Type B pancreatic cell (in vitro differentiated cells): ENCODE measurements at regions not wholly inside any gene's neighbourhood (a gene's known extent, or its start where the extent isn't known, plus 50 kb on each side); places are given as distances from the start of the nearest gene placed in this dataset.

Source experiments
- DNase-seq: peaks from one replicate; pipeline ENCODE4 v3.0.0; 2021; ENCODE audit warnings: mixed read lengths; ENCODE audit not compliant: unreplicated experiment; ENCODE audit errors: extremely low spot score
- H3K27ac Mint-ChIP-seq: 2 replicates; pipeline ENCODE4 v1.8.0; 2021; ENCODE audit warnings: mild to moderate bottlenecking, mixed read lengths
- H3K27me3 Mint-ChIP-seq: 2 replicates; pipeline ENCODE4 v1.8.0; 2021; ENCODE audit warnings: mixed read lengths
- H3K36me3 Mint-ChIP-seq: 2 replicates; pipeline ENCODE4 v1.8.0; 2021; ENCODE audit warnings: mixed read lengths
- H3K4me1 Mint-ChIP-seq: one replicate; pipeline ENCODE4 v1.8.0; 2021; ENCODE audit warnings: mixed read lengths; ENCODE audit not compliant: unreplicated experiment
- H3K4me3 Mint-ChIP-seq: 2 replicates; pipeline ENCODE4 v1.8.0; 2021; ENCODE audit warnings: mild to moderate bottlenecking, mixed read lengths
- H3K9me3 Mint-ChIP-seq: 2 replicates; pipeline ENCODE4 v1.8.0; 2021; ENCODE audit warnings: mixed read lengths
- CTCF ChIP-seq: fragments of 200-600 bp; sonication (generic); conservative IDR thresholded peaks from 2 replicates; pipeline ENCODE4 v1.5.0; 2021; ENCODE audit warnings: antibody characterized with exemption, mild to moderate bottlenecking

- H3K27me3 Mint-ChIP-seq: no peaks in the 10 kb centered on the region
- no peak for TF ChIP-seq CTCF
- no peak overlapping the region for H3K27ac Mint-ChIP-seq
- no peaks in the 10 kb centered on the region for H3K36me3 Mint-ChIP-seq
- no peak for DNase-seq
- peaks cover 30% of the 10 kb centered on the region for H3K4me1 Mint-ChIP-seq
- H3K4me3 Mint-ChIP-seq: no peak overlapping the region
- H3K9me3 Mint-ChIP-seq: no peaks in the 10 kb centered on the region
Measured at GRCh38 chr5:106862450-106863193, 808.1 kb downstream of the EFNA5 start.

GRCh38 chr5:106860398-106861044, 810.2 kb downstream of the EFNA5 start:
- no peak overlapping the region for H3K4me3 Mint-ChIP-seq
- no peak overlapping the region for H3K27ac Mint-ChIP-seq
- H3K9me3 Mint-ChIP-seq: no peaks in the 10 kb centered on the region
- no peak for TF ChIP-seq CTCF
- DNase-seq: no peak
- H3K36me3 Mint-ChIP-seq: no peaks in the 10 kb centered on the region
- H3K27me3 Mint-ChIP-seq: no peaks in the 10 kb centered on the region
- H3K4me1 Mint-ChIP-seq: peaks cover 30% of the 10 kb centered on the region

GRCh38 chr5:106858616-106859015, 812.1 kb downstream of the EFNA5 start:
- Mint-ChIP-seq H3K27me3 (no peaks in the 10 kb centered on the region), H3K27ac (no peak overlapping the region), H3K9me3 (no peaks in the 10 kb centered on the region), H3K36me3 (no peaks in the 10 kb centered on the region), H3K4me1 (peaks cover 35% of the 10 kb centered on the region), H3K4me3 (no peak overlapping the region)
- TF ChIP-seq CTCF: no peak
- DNase-seq: no peak

- peaks cover 22% of the 10 kb centered on the region for H3K4me1 Mint-ChIP-seq
- no peaks in the 10 kb centered on the region for H3K36me3 Mint-ChIP-seq
- no peaks in the 10 kb centered on the region for H3K27me3 Mint-ChIP-seq
- no peak overlapping the region for H3K4me3 Mint-ChIP-seq
- H3K9me3 Mint-ChIP-seq: no peaks in the 10 kb centered on the region
- no peak for TF ChIP-seq CTCF
- no peak overlapping the region for H3K27ac Mint-ChIP-seq
- no peak for DNase-seq
Measured at GRCh38 chr5:106854922-106855321, 815.8 kb downstream of the EFNA5 start.

- no peak for DNase-seq
- no peak overlapping the region for H3K27ac Mint-ChIP-seq
- H3K9me3 Mint-ChIP-seq: no peaks in the 10 kb centered on the region
- no peaks in the 10 kb centered on the region for H3K27me3 Mint-ChIP-seq
- H3K36me3 Mint-ChIP-seq: no peaks in the 10 kb centered on the region
- peaks cover 22% of the 10 kb centered on the region for H3K4me1 Mint-ChIP-seq
- H3K4me3 Mint-ChIP-seq: no peak overlapping the region
- TF ChIP-seq CTCF: no peak
Measured at GRCh38 chr5:106854105-106854687, 816.5 kb downstream of the EFNA5 start.
